HS-27A (cell line): ENCODE measurements at regions not wholly inside any gene's neighbourhood (a gene's known extent, or its start where the extent isn't known, plus 50 kb on each side); places are given as distances from the start of the nearest gene placed in this dataset.

ENCODE experiments used
- DNase-seq: peaks from one replicate; pipeline ENCODE4 v3.0.0-alpha.2; 2012; ENCODE audit warnings: low read depth, missing footprints

GRCh38 chr6:170084166-170084730 is 206.6 kb downstream of the DLL1 start:
- no peak for DNase-seq

GRCh38 chr6:170083236-170084051 is 207.4 kb downstream of the DLL1 start:
- no peak for DNase-seq

- no peak for DNase-seq
Observed at GRCh38 chr6:170082531-170083187, 208.2 kb downstream of the DLL1 start.

- no peak for DNase-seq
Observed at GRCh38 chr6:170082067-170082466, 208.8 kb downstream of the DLL1 start.

GRCh38 chr6:170081556-170081955 is 209.3 kb downstream of the DLL1 start:
- no peak for DNase-seq

GRCh38 chr6:170080828-170081371 is 210.0 kb downstream of the DLL1 start:
- no peak for DNase-seq

- DNase-seq: no peak
Observed at GRCh38 chr6:170080169-170080827, 210.6 kb downstream of the DLL1 start.

GRCh38 chr6:170076466-170077165 is 214.3 kb downstream of the DLL1 start:
- no peak for DNase-seq

- no peak for DNase-seq
Observed at GRCh38 chr6:170075659-170076223, 215.1 kb downstream of the DLL1 start.

- DNase-seq: no peak
Observed at GRCh38 chr6:170074907-170075306, 216.0 kb downstream of the DLL1 start.

GRCh38 chr6:170074435-170074834 is 216.4 kb downstream of the DLL1 start:
- no peak for DNase-seq

GRCh38 chr6:170073846-170074245 is 217.0 kb downstream of the DLL1 start:
- no peak for DNase-seq

- DNase-seq: no peak
Observed at GRCh38 chr6:170072246-170072645, 218.6 kb downstream of the DLL1 start.

- DNase-seq: no peak
Observed at GRCh38 chr6:170069611-170070010, 221.3 kb downstream of the DLL1 start.

GRCh38 chr6:170068496-170068895 is 222.4 kb downstream of the DLL1 start:
- DNase-seq: no peak

GRCh38 chr6:170067923-170068360 is 222.9 kb downstream of the DLL1 start:
- DNase-seq: no peak

GRCh38 chr6:170067181-170067641 is 223.7 kb downstream of the DLL1 start:
- DNase-seq: no peak

- DNase-seq: no peak
Observed at GRCh38 chr6:170066679-170067078, 224.2 kb downstream of the DLL1 start.

- DNase-seq: no peak
Observed at GRCh38 chr6:170063851-170064602, 226.9 kb downstream of the DLL1 start.

- no peak for DNase-seq
Observed at GRCh38 chr6:170063431-170063830, 227.4 kb downstream of the DLL1 start.

GRCh38 chr6:170062915-170063241 is 228.0 kb downstream of the DLL1 start:
- DNase-seq: no peak
